Mesodermal cell (in vitro differentiated cells): ENCODE measurements at regions not wholly inside any gene's neighbourhood (a gene's known extent, or its start where the extent isn't known, plus 50 kb on each side); places are given as distances from the start of the nearest gene placed in this dataset.

Experiments used
- H3K27ac ChIP-seq: 2 replicates; pipeline ENCODE4 v1.7.0; 2013; ENCODE audit warnings: mild to moderate bottlenecking, low read depth, low read length, moderate library complexity; ENCODE audit not compliant: severe bottlenecking
- H3K36me3 ChIP-seq: 2 replicates; pipeline ENCODE4 v1.7.1; 2013; ENCODE audit warnings: mild to moderate bottlenecking, low read length, moderate library complexity; ENCODE audit not compliant: control insufficient read depth, insufficient read depth
- H3K4me1 ChIP-seq: one replicate; pipeline ENCODE4 v1.7.1; 2013; ENCODE audit warnings: mild to moderate bottlenecking, low read length; ENCODE audit not compliant: insufficient read depth, control insufficient read depth, poor library complexity, severe bottlenecking
- H3K4me3 ChIP-seq: 2 replicates; pipeline ENCODE4 v1.7.0; 2013; ENCODE audit warnings: low read length, control low read depth, mild to moderate bottlenecking; ENCODE audit not compliant: insufficient read depth, poor library complexity, severe bottlenecking; ENCODE audit errors: extremely low read depth
- H3K9me3 ChIP-seq: 2 replicates; pipeline ENCODE4 v1.7.1; 2013; ENCODE audit warnings: mild to moderate bottlenecking, low read length, moderate library complexity; ENCODE audit not compliant: control insufficient read depth
- WGBS, 2 experiments: methylation state at CpG; one replicate each; pipeline ENCODE4 v1.1.5; 2013; ENCODE audit warnings: missing lambda C conversion rate in 2 of 2; ENCODE audit not compliant: insufficient coverage in 2 of 2; 5-methylcytosine and 5-hydroxymethylcytosine counted together

DNA sequence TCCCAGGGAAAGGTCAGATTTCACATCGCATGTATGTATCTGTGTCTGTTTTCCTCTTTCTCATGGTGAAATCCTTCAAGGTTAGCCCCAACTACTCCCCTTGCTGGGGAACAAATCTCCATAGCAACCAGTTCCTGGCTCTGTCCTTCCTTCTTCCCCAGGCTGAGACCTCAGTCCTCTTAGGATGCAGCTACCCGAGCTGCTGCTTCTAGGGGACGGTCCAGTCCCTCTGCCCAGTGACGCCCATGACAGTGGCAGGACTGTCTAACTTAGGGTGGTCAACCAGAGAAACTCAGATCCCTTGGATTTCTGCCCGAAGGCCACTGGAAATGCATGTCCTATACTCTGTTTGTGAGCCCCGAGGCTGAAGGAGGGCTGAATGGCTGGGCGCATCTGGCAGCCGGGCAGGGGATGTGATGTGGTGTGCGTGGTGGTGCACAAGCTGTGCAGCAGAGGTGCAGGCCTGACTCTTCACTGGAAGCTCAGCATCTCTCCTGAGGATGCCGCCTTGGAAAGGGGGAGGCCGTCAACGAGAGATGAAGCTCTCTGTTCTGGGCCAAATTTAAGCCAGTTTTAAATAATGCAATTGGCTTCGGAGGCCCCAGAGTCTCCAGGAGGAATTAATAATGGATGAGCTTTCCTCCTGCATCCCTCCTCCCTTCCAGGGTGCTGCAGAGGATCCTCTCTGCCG, 118.7 kb upstream of the B3GAT1 start:
- H3K4me1 ChIP-seq: no peaks in the 10 kb centered on the region
- 88 to 94% methylated on average over 14 of the region's 14 CpGs for WGBS, 2 experiments
- H3K4me3 ChIP-seq: no peak overlapping the region
- no peaks in the 10 kb centered on the region for H3K9me3 ChIP-seq
- no peaks in the 10 kb centered on the region for H3K36me3 ChIP-seq
- H3K27ac ChIP-seq: no peak overlapping the region

DNA sequence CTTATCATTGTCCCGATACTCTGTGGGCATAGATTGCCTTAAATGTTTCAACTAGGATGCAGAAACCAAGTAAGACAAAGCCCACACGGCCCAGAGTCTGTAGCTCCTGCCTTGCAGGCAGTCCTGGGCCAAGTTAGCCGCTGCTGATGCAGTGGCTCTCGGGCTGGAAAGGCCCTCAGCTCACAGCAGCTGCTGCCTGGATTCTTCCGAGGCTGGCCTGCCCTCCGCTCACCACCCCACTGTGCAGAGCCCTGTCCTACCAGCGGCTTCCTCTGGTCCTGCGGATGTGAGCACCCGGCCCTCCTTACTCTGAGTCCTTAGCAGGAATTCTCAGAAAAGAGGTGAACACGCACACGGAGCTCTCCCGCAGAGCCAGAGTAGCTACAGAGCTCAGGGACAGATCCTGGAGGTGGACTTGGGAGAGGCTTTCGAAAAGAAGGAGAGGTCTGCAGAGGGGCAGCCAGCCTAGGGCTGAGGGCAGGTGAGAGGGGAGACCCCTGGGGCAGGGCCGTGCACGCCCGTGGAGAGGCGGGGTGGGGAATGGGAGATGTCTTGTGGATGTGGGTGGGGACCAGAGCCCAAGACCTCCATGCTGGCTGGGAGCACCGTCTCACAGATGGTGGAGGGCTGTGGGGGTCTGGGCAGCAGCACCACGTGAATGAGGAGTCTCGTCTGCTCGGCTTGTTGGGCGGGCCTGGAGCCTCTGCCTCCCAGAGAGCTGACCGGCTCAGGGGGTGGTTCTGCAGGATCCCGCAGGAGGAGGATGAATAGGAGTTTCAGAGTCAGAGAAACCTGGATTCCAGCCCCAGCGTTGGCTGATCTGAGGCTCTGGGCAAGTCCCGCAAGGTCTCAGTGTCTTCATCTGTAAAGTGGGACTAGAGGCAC, 117.4 kb upstream of the B3GAT1 start:
- Histone ChIP-seq H3K9me3 (no peaks in the 10 kb centered on the region), H3K4me3 (no peak overlapping the region), H3K4me1 (no peaks in the 10 kb centered on the region), H3K36me3 (no peaks in the 10 kb centered on the region), H3K27ac (no peak overlapping the region)
- 82 to 84% methylated on average over 18 to 25 of the region's 26 CpGs for WGBS, 2 experiments

DNA sequence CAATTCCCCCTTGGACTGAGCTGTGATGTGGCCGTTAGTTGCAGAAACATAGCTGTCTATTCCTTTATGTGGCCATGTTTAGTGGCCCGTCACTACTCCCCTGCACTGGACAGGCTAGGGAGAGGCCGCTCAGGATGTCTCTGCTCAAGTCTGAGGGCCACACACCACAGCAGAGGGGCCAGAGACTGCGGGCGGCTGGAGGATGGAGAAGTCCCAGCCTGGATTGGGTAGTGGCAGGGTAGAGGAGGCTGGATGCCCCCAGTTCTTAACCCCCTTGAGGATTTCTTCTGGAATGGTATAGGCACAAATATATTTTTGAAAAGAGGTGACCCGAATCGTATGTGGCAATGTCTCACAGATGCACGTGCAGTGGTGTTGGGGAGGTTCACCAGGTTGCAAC, 116.4 kb upstream of the B3GAT1 start:
- no peaks in the 10 kb centered on the region for H3K4me1 ChIP-seq
- no peaks in the 10 kb centered on the region for H3K36me3 ChIP-seq
- 86 to 91% methylated on average over 5 to 8 of the region's 8 CpGs for WGBS, 2 experiments
- H3K27ac ChIP-seq: no peak overlapping the region
- no peak overlapping the region for H3K4me3 ChIP-seq
- H3K9me3 ChIP-seq: no peaks in the 10 kb centered on the region

DNA sequence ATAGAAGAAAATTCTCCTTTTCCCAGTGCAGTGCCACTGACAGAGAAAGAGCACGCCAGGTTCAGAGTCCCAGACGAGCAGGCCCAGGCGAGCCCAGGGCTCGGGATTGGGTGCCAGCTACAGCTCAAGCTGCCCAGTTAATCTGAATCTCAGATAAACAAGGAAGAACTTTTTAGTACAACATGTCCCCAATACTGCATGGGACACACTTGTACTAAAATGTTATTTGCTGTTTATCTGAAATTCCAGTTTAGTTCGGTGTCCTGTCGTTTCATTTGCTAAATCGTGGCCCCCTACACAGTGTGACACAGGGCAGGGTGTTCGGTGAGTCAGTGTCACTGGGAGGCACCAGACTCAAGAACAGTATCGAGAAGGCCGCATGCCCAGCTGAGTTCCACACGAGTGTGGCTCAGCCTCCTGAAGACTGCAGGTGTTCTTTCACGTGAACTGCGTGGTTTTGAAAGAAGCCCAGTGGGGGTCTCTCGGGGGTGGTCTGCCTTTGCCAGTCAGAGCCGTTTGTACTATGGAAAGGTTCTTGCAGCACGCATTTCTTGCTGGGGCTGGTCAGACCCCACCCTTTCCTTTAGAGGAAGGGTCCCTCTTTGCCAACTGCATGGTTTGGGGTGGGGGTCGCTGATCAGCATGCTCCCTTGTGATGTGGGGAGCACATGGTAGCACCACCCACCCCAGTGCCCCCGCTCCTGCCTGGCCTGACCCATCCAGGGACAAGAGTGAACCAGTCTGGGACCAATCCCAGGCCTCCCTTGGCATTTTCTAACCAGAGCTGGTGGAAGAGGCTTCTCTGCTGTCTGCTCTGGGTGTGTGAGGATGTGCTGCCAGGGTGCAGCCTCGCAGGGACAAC, 115.6 kb upstream of the B3GAT1 start:
- H3K4me3 ChIP-seq: no peak overlapping the region
- no peaks in the 10 kb centered on the region for H3K36me3 ChIP-seq
- H3K4me1 ChIP-seq: no peaks in the 10 kb centered on the region
- 77 to 81% methylated on average over 15 to 19 of the region's 19 CpGs for WGBS, 2 experiments
- H3K9me3 ChIP-seq: no peaks in the 10 kb centered on the region
- H3K27ac ChIP-seq: no peak overlapping the region

DNA sequence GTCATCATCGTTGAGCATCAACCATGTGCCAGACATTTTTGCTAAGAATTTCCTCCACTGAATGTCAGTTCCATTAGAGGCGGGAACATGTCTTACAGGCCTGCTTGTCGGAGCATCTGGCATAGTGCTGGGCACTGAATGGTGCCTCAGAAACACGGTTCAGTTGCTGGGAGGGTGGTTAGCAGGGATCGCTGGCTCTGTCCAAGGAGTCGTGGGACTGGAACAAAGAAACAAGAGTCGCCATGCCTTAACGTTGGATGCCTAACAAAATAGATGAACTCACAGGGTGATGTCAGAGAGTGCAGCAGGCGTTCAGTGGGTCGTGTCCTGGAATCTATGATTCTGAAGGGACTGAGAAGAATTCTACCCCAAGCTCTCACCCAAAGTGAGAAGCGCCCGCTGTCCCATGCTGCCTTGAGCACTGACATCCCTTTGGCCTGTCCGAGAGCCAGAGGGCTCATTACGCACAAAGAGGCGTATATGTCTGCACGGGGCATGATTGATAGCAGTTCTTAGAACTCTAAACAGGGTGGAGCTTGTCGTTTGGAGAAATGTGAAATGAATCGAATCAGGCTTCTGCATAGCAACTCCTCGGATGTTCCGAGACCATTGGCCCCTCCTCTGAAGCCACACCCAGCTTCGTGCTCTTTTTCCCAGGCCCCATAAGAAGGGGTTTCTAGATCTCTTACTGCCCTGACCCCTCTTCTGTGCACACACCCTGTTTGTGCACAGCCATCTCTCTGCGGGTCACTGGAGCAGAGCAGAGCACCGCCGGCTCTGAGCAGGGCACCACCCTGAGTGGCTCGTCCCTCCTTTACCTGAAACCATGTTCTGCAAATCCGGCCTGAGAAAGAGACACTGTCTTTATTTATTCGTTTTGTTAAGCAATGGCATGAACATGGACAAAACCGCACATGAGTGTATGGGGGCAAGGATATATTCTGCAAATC, 113.1 kb upstream of the B3GAT1 start:
- H3K4me3 ChIP-seq: no peak overlapping the region
- H3K36me3 ChIP-seq: no peaks in the 10 kb centered on the region
- no peak overlapping the region for H3K27ac ChIP-seq
- no peaks in the 10 kb centered on the region for H3K4me1 ChIP-seq
- H3K9me3 ChIP-seq: no peaks in the 10 kb centered on the region
- WGBS, 2 experiments: 89 to 90% methylated on average over 26 to 27 of the region's 28 CpGs

DNA sequence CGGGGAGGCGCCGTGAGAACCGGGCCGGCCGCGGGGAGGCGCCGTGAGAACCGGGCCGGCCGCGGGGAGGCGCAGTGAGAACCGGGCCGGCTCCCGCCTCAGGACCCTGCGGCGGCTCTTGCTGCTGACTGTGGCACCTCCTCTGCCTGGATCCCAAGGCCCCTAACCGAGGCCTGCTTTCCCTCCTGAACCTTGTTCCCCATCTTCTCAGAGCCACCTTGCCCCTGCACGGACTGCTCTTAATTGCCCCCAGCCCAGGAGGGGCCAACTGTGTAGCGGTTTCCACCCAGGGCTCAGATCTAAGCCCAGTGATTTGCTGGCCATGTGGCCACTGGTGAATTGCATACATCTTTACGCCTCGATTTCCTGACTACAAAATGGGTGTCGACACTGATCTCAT, 112.2 kb upstream of the B3GAT1 start:
- H3K27ac ChIP-seq: no peak overlapping the region
- H3K4me1 ChIP-seq: no peaks in the 10 kb centered on the region
- no peaks in the 10 kb centered on the region for H3K9me3 ChIP-seq
- no peaks in the 10 kb centered on the region for H3K36me3 ChIP-seq
- H3K4me3 ChIP-seq: no peak overlapping the region
- 93 to 95% methylated on average over 6 to 22 of the region's 25 CpGs for WGBS, 2 experiments

DNA sequence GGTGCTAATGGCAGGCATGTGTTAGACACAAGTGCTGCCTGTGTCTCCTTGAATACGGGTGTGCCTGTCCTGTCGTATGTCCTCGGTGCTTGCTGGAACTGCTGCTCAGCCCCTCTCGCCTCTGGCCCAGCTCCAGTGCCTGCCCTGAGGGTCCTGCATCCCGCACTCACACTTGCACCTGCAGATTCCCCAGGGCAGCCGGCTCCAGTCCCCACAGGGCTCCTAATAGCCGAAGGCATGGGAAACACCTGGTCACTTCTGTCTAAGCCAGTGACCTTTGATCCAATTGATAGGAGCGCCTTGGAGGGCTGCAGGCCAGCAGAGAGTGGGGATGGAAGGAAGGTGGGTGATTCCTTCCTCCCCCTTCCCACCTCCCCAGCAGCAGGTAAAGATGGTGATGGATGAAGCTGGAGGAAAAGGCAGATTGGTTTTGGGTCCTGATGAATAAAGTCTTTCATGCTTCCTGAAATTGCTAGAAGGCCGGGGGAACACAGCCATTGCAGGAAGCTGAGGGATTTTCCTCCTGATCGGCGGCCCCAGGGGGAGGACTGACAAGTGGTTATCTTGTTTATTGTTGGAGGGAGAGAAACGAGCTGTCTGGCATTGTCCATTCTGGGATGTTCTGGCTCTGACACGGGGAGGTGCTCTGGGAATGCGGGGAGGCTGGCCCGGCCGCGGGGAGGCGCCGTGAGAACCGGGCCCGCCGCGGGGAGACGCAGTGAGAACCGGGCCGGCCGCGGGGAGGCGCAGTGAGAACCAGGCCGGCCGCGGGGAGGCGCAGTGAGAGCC, 110.9 kb upstream of the B3GAT1 start:
- Histone ChIP-seq H3K27ac (no peak overlapping the region), H3K4me1 (no peaks in the 10 kb centered on the region), H3K36me3 (no peaks in the 10 kb centered on the region), H3K4me3 (no peak overlapping the region), H3K9me3 (no peaks in the 10 kb centered on the region)
- 79 to 86% methylated on average over 12 to 15 of the region's 33 CpGs for WGBS, 2 experiments

DNA sequence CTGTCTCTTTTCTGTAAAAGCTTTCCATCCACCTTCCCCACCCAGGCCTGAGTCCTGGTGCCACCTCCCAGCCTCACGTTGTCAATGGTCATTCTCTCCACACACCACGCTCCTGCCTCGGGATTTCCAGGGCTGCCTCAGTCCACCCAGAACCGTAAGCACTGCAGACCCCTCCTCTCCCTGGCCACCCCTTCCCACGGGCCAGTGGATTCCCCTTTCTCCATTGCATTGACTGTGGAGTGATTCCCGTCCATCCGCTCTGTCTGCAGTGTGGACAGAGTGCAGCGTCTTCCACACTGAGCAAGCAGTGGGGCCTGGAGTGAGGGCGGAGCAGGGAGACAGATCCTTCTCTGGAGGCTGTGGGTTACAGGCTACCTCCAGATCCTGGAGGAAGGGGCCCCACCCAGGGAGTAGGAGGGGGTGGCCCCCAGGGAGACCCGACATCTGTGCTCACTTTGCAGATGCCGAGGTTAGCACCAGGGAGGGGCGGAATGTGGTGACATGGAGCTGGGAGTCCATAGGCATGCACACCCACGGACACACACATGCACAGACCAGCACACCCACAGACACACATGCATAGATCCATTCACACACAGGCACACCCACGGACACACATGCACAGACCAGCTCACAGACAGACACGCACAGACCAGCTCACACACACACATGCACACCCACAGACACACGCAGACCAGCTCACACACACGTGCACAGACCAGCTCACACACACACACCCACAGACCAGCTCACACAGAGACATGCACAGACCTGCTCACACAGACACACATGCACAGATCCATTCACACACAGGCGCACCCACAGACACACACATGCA, 109.6 kb upstream of the B3GAT1 start:
- Histone ChIP-seq H3K27ac (no peak overlapping the region), H3K36me3 (no peaks in the 10 kb centered on the region), H3K4me3 (no peak overlapping the region), H3K9me3 (no peaks in the 10 kb centered on the region), H3K4me1 (no peaks in the 10 kb centered on the region)
- 85 to 87% methylated on average over 9 to 12 of the region's 18 CpGs for WGBS, 2 experiments

DNA sequence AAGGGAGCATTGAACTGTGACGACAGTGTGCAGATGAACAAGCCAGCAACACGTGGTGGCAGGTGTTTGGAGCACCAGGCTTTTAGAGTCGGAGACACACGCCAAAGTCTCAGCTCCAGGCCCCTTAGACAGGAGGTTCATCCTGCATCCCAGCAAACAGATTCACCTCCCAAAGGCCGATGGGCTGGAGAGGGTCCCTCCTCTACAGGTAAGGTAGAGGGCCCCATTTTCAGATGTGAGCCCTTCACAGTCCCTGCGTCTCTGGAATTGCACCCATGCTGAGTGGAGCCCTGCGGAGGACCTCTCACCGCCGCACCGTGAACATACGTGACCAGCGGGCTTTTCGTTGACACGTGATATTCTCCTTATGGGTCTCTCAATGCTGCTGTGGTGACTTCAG, 109.0 kb upstream of the B3GAT1 start:
- WGBS, 2 experiments: 91 to 95% methylated on average over 12 to 14 of the region's 14 CpGs
- Histone ChIP-seq H3K4me3 (no peak overlapping the region), H3K36me3 (no peaks in the 10 kb centered on the region)

More for the DNA sequence above, 109.0 kb upstream of the B3GAT1 start:
- Histone ChIP-seq H3K9me3 (no peaks in the 10 kb centered on the region), H3K27ac (no peak overlapping the region), H3K4me1 (no peaks in the 10 kb centered on the region)
